Right forelimb (tissue), 1 donor: ENCODE measurements at regions not wholly inside any gene's neighbourhood (a gene's known extent, or its start where the extent isn't known, plus 50 kb on each side); places are given as distances from the start of the nearest gene placed in this dataset.
"Not testable (repeated sequence)": the region's sequence is repeated elsewhere in the genome, so short reads cannot be mapped to it uniquely, and the experiment has no call there.

Experiments used
- DNase-seq: peaks from one replicate; pipeline ENCODE4 v3.0.0-alpha.2; 2018

DNA sequence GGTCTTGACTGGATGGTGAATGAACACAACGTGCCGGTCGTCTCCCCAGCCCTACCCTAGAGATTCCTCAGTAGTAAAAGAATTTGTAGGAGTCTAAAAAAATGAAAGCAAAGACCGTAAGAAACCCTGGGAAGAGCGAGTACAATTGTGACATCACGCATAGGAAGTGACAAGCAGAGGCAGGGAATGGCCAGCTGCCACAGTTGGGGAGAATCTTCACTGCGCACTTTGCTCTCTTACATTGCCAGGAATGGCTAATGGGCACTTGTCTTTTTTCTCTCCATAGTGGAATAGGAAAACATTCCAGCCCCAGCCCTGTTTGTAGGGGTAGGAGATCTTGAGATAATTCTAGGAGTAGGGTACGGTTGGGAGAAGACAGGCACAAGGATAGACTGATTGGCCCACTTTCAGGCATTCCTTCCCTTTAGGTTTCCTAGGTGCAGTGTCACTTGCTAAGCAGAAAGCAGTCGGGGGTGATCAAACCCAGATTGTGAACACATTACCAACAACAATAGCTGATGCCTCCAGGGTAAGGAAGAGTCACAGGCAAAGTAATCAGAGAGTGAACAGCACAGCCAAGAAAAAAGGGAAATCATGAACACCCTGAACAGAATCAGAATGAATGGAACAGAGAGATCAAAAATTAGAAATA, 302.7 kb downstream of the MAN2A1 start:
- no peak for DNase-seq

DNA sequence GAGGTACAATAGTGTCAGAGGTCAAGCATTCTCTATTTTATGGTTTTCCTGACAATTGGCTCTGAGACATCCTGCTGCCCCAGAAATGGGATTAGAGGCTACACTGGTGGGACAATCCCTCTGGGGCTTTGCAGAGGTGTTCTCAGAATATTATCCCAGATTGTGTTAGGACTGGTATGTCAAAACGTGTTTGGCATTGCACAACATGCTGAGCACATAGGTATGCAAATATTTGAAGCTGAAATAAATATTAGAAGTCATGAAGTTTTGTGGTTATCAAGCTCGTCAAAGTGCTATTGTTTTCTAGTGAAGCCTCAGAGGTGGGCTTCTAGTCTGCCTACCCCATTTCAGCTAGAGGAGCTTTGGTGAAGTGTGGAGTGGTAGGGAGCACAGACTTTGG, 304.4 kb downstream of the MAN2A1 start:
- no peak for DNase-seq

DNA sequence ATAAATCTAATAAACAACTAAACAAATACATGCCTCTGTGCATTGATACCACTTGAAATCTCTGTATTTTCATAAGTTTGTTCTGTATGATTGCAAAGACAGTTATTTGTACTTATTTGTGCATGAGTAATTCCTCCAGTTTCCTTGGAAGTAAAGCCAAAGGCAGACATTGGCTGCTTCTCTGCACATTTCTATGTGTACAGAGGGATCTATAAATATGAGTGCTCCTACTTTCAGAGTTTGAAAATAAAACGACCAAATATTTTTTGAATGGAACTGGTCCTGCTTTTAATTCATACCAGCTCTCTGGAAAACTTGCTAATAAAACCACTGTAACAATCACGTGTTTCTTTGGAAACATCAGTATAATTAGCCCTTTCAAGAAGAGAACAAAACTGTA, 306.5 kb downstream of the MAN2A1 start:
- DNase-seq = no peak

DNA sequence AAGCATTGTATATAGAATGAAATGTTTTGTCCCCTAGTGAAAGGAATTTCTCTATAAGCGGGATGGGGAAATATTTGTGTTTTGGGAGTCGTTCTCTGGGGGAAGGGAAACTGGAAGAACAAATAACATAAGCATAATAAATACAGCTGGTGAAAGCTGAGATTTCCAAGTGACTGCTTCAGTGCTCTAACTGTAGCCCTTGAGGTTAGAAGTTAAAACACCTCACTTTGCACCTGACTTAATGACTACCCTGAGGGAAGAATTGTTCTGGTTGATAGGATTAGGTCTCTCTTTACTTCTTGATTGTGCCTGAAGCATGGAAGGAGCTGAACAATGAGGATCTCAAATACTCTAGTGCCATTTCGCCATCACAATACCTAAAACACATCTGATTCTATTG, 307.4 kb downstream of the MAN2A1 start:
- DNase-seq = no peak

DNA sequence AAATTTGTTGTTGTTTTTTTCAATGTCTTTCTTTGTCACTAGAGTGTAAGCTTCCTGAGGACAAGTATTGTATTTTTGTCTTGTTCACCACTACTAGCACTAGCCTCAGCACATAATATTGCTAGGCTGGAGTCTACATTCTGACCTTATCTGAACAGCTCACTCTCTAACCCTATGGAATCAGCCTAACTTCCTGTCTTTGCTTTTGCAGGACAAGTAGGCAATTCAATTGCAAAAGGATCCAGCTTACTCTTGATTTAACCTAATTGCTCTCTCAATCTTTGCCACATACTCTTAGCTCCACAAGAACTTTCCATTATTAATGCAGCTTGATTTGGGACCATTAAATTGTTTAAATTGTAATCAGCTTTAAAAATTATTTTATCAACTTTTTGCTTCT, 308.5 kb downstream of the MAN2A1 start:
- no peak for DNase-seq

DNA sequence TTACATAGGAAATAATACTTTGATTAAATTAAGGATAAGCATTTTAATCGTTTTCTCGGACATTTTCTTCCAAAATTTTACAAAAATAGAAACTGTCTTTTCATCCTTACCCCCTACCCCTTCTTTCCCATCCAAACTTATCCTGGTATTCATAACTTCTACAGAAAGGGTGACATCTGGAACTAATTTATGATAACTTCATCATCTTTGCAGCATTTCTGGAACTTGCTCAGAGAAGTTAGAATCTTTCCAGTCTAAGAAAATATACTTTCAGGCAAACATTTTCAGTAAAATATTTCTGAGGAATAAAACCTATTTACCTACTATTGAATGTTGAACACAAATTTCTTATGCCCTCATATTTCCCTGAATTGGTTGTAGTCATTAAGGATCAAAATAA, 309.0 kb downstream of the MAN2A1 start:
- no peak for DNase-seq

DNA sequence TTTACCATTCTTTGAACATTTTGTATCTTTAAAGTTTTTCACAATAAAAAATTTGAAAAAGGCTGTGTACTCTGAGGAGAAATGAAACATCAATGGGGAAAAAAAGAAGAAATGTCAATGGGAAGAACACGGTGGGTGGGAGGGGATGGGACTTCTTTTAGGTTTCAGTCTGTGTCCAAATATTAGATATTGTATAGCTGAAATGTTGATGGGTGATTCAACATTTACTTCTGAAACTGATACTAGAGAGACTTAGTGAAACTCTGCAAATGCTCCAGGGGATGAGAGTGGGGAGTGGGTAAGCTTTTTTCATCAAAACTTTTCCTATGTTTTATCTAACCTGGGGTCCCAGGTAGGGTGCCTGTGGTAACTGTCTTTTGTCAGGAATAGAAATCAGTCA, 311.9 kb downstream of the MAN2A1 start:
- DNase-seq = no peak

DNA sequence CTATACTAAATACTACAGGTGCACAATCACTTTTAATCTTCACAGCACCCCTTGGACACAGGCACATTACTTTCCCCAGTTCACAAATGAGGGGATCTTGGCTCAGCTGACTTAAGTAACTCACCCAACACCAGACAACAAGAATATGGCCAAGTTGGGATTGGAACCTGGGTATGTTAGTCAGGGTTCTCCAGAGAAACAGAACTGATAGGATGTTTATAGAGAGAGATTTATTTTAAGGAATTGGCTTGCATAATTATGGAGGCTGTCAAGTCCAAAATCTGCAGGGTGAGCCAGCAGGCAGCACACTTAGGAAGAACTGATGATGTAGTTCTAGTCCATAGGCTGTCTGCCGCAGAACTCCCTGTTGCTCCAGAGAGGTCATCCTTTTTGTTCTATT, 312.9 kb downstream of the MAN2A1 start:
- no peak for DNase-seq

DNA sequence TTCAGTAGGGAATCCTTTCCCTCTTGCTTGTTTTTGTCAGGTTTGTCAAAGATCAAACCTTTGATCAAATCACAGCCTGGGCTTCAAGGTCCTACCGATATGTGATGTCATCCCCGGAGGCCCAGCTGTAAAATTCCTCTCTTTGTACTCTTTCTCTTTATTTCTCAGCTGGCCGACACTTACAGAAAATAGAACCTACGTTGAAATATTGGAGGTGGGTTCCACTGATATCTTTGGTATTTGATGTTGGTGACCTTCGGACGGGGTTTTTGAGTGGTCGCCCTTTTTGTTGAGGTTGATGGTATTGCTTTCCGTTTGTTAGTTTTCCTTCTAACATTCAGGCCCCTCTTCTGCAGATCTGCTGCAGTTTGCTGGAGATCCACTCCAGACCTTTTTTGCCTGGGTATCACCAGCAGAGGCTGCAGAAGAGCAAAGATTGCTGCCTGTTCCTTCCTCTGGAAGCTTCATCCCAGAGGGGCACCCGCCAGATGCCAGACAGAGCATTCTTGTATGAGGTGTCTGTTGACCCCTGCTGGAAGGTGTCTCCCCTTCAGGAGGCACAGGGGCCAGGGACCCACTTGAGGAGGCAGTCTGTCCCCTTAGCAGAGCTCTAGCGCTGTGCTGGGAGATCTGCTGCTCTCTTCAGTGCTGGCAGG, 316.3 kb downstream of the MAN2A1 start:
- not testable (repeated sequence) for DNase-seq

DNA sequence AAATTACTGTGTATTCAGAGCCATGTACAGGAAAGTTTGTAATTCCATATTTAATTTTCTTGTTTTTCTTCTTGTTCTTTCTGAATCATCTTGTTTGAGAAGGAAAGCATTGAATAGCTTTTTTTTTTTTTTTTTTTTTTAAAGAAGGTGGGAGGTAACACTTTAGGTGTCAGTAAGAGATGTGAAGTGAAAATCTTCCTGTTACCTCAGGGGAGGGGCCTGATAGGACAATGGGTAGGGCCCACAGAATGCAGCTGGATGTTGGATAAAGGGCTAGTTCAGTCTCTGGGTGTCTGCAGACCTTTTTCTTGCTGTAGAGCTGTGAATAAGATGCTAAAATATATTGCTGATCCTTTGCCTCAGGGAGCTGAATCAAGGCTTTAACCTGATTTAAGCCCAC, 317.4 kb downstream of the MAN2A1 start:
- no peak for DNase-seq

DNA sequence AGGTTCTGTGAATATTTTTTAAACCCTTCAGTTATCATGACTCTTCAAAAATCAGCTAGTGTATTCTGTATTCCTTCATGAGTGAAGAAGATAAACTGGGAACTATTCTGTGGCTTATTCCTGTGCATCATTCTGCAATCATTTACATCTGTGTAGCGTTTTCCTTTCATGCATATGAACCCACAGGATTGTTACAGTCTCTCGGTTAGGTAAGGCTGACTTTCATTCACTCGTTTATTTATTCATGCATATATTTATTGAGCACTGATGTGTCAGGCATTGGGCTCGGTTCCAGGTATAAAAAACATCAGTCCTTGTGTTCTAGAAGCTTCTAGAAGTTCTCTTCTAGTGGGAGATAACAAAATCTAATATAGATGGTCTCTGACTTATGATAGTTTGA, 318.4 kb downstream of the MAN2A1 start:
- no peak for DNase-seq

DNA sequence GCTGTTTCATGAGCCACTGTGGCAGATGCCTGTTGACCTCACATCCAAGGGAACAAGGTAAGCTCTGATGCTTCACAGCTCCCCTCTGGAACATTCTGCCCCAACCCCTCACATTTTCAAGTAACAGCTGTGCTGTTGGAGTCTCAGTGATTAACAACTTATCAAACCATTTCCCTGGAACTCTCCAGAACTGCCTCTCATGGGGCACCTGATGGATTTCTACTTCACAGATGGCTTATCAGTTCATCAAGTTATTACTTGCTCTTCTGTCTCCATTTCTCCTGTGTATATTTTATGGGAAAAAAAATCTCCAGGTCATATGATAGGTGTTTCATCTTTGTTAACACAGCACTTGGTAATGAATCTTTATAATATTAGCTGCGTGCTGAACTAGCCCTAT, 322.4 kb downstream of the MAN2A1 start:
- no peak for DNase-seq

DNA sequence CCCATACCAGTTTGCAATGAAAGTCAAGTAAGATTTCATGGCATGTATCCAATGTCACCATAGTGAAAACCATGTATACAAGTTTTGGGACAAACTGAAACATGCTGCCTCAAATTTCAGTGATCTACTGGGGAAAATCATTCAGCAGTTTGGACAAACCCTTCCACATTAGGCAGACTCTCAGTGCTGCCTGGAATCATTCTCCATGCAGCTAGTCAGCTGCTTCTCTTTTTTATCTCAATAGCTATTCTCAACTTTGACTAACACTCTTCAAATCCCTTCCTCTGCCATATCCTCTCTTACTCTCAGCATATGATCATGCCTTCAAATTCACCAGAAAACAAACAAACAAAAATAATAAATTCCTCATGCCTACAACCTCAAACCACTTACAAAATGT, 323.3 kb downstream of the MAN2A1 start:
- no peak for DNase-seq

DNA sequence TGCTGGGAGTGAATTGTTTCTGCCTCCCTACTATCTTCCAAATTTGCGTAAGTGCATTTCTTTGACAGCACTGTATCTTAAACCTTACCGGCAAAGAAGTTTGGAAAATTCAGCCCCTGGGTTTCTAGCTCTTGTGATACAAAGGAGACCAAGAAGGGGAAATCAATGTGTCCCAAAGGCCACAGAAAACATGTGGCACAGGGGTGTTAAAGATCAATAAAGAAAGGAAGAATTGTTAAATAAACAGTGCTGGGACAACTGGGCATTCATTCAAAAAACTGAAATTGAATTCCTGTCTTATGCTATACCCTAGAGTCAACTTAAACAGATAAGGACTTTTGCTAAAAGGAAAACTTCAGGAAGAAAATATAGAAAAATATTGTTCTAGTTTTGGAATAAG, 328.1 kb downstream of the MAN2A1 start:
- no peak for DNase-seq

DNA sequence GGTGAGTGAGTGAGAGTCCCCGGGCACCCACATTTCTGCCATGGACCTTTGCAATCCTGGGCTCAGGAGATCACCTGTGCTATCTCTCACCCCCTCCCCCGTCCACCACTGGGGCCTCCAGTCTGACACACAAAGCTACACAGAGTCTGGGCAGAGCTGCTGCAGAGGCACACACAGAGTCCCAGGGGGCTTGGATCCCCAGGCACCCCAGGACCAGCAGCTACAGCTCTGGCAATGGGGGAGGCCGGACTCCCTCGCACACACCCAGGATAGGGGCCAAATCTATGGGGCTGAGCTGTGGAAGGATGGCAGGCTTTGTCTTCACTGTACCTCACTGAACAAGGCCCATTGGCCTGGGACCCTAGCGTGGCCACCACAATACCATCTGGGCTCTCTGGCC, 328.8 kb downstream of the MAN2A1 start:
- no peak for DNase-seq

DNA sequence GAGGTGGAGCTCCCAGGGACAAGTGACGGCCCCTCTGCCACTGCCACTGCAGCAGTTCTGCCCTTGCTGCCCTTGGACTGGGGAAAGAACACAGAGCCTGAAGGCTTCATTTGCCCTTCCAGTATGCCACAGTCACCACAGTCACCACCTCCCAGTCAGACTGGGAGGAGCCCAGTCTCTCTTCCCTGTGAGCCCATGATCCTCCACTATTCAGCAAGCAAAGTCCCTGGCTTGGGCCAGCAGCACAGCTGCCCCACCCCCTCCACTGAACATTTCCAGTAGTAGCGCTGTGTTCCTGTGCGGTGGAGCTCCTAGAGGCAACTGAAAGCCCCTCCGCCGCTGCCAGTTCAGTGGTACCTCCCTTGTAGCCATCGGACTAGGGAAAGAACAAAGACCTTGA, 329.4 kb downstream of the MAN2A1 start:
- no peak for DNase-seq

DNA sequence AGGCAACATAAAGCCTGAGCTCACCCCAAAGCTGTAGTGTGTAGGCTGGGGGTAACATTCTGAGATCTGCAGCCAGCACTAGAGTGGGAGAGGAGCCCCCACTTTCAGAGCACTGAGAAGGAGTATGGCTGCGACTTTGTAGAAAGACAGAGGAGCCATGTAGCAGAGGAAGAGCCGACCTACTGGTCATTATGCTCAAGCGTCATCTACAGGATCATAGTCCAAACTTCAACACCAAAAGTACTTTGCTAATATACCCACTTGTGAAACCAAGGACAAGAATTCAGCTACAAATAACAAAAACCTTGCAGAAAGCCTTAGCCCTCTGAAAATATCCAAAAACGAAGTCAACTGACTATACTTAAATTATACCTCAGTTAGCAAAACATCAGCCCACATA, 330.1 kb downstream of the MAN2A1 start:
- DNase-seq = no peak

DNA sequence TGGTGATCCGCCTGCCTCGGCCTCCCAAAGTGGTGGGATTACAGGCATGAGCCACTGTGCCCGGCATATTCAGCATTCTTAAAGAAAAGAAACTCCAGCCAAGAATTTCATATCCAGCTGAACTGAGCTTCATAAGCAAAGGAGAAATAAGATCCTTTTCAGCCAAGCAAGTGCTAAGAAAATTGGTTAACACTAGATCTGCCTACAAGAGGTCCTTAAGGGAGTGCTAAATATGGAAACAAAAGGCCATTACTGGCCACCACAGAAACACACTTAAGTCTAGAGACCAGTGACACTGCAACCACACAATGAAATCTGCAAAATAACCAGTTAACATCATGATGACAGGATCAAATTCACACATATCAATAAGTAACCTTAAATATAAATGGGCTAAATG, 331.5 kb downstream of the MAN2A1 start:
- DNase-seq = no peak

DNA sequence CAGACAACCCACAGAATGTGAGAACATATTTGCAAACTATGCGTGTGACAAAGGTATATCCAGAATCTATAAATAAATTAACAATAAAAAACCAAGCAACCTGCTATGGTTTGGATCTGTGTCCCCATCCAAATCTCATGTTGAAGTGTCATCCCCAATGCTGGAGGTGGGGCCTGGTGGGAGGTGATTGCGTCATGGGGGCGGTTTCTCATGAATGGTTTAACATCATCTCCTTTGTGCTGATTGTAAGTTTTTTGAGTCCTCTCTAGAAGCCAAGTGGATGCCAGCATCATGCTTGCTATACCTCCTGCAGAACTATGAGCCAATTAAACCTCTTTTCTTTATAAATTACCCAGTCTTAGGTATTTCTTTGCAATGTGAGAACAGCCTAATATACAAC, 335.4 kb downstream of the MAN2A1 start:
- DNase-seq = no peak

DNA sequence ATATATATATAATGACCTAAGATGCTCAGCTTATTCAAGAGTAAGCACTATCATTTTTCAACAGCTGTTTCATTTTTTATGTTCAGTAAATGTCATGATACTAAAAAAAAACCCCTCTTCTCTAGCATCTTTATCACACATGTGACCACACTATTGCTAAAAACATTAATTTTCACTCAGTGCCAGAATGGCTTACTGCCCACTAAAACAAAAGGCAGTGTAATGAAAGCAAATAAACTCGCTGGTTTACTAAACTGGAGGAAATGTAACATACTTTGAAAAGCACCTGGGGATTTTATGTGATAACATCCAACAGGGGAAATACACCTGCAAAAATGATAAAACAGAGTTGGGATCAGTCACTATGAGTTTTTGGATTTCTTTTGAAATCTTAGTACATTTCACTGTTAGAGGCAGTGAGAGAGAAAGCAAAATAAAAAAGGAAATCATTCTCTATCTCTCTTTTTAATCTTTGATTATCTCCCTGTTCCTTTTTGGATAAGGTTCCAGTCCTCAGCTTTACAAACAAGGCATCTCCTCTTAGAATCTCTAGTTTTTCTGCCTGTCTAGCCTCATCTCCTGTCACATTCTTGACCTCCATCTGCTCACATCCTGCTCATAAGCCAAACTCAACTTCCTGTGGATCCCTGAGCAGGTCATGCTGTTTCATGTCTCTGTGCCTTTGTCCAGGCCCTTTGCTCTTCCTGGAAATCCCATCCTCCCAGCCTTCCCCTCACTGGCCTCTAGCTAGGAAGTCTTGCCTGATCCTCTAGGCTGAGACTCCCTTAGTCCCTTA, 338.0 kb downstream of the MAN2A1 start:
- no peak for DNase-seq

DNA sequence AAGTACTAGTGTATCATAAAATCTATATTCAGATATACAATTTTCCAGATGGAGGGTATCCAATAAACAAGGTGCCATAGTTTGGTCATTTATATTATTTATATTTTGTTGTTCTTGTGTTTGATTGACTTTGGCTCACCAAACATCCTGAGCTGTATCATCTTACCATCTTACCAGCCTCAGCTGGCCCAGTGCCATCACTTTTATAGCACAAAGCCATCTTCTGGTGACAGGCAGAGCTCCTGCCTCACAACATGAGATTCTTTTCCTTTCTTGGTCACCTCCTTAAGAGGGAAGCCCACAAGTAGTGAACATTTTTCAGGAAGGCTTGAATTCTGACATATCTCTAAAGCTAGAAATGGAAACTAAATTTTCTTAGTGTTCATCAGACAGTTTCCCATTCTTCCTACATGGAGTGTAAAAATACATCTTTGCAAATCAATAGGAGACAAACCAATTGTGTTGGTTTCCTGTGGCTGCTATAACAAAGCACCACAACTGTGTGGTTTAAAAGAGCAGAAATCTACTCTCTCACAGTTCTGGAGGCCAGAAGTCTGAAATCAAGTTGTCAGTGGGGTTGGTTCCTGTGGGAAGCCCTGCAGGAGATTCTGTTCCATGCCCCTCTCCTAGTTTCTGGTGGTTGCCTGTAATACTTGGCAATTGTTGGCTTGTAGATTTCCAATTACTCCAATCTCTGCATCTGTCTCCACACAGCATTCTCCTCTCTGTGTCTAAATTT, 341.8 kb downstream of the MAN2A1 start:
- DNase-seq = no peak

DNA sequence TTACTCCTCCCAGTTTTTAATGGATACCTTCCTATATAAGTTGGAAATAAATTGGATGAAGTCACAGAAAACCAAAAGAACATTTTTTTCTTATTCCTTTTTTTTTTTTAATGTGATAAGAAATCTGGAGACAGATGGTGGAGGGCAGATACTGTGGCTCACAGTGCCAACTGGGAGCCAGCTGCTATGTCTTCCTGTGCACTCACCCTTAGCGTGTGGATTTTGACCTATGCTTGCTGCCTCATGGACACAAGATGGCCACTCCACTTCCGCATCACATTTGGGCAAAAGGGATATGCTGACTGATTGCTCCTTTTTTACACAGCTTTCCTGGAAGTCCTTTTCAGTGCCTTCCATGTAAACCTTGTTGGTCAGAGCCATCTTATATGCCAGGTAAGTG, 342.6 kb downstream of the MAN2A1 start:
- DNase-seq = no peak

DNA sequence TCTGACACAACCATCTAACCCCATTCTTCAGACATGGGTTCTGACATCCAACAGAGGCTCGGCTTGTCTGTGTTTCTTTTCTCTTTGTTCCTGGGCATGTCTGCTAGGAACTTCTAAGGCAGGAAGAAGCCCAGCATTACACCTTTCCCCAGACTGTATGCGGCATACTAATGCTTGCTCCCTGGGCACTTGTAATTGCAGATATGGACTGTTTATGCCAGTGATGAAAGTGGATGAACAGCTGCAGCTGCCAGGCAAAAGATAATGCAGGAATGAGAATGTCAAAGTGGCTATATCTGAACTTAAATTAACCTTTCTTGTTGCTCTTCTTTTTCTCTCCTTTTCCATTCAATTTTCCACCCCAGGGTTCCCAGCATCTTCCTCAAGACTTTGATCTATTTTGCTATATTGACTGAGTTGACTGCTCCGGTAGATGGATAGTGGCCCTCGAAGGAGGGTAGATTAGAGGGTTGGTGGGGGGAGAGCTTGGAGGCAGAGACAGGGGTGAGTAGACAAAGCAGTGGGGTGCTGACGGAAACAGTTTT, 344.4 kb downstream of the MAN2A1 start:
- DNase-seq = no peak
